GM12892 (cell line): ENCODE measurements at regions not wholly inside any gene's neighbourhood (a gene's known extent, or its start where the extent isn't known, plus 50 kb on each side); places are given as distances from the start of the nearest gene placed in this dataset.

ENCODE experiments used
- POLR2A ChIP-seq: IDR thresholded peaks from 2 replicates; pipeline ENCODE4 v1.6.1; 2011; ENCODE audit warnings: low read depth, low read length, control low read depth
- POLR2AphosphoS5 ChIP-seq: IDR thresholded peaks from 2 replicates; pipeline ENCODE4 v1.6.1; 2011; ENCODE audit warnings: low read depth, low read length, control low read depth

DNA sequence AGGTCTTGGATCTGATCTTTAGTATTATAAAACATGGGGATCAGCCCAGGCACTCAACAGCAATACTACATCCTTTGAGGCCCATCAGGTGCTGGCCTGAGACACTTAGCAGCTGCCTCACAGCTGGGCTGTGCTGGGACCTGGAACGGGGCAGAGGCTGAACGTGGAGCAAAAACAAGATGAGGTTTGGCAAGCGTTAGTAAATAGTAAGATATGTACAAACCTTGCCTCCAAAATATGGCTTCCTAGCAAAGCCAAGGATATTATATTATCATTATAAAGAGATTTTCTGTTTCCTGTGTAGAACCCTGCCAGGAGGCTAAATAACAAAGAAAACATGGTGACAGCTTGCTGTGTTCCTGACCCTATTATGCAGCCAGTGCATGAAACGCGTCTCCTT lies 60.0 kb upstream of the SPON1 start:
- TF ChIP-seq POLR2AphosphoS5 (no peak), POLR2A (no peak)
